Neural progenitor cell (in vitro differentiated cells): ENCODE measurements at regions not wholly inside any gene's neighbourhood (a gene's known extent, or its start where the extent isn't known, plus 50 kb on each side); places are given as distances from the start of the nearest gene placed in this dataset.

Experiments
- DNase-seq: peaks from one replicate; pipeline ENCODE4 v3.0.0-alpha.2; 2016; ENCODE audit warnings: low spot score
- H2AFZ ChIP-seq: fragments of 200-600 bp; sonication (generic); replicated peaks from 2 replicates; pipeline ENCODE4 v1.6.1; 2016; ENCODE audit warnings: antibody characterized with exemption
- H3F3A ChIP-seq: fragments of 200-600 bp; sonication (generic); 2 replicates; pipeline ENCODE4 v1.6.1; 2016; ENCODE audit warnings: antibody characterized with exemption, low read depth
- H3K27ac ChIP-seq: fragments of 200-600 bp; sonication (generic); 2 replicates; pipeline ENCODE4 v1.5.1; 2016; ENCODE audit warnings: mild to moderate bottlenecking
- H3K27me3 ChIP-seq: fragments of 200-600 bp; sonication (generic); 2 replicates; pipeline ENCODE4 v1.6.1; 2016; ENCODE audit warnings: mild to moderate bottlenecking, moderate library complexity
- H3K36me3 ChIP-seq: fragments of 200-600 bp; sonication (generic); 2 replicates; pipeline ENCODE4 v1.5.1; 2016
- H3K4me1 ChIP-seq: fragments of 200-600 bp; sonication (generic); 2 replicates; pipeline ENCODE4 v1.6.1; 2016; ENCODE audit warnings: mixed run types
- H3K4me2 ChIP-seq: fragments of 200-600 bp; sonication (generic); 2 replicates; pipeline ENCODE4 v1.6.1; 2016
- H3K4me3 ChIP-seq: fragments of 200-600 bp; sonication (generic); 2 replicates; pipeline ENCODE4 v1.5.1; 2016
- H3K79me2 ChIP-seq: fragments of 200-600 bp; sonication (generic); 2 replicates; pipeline ENCODE4 v1.6.1; 2016; ENCODE audit warnings: low read depth
- H3K9ac ChIP-seq: fragments of 200-600 bp; sonication (generic); 2 replicates; pipeline ENCODE4 v1.6.1; 2016
- H3K9me3 ChIP-seq: fragments of 200-600 bp; sonication (generic); 2 replicates; pipeline ENCODE4 v1.5.1; 2016; ENCODE audit warnings: low read depth
- H4K20me1 ChIP-seq: fragments of 200-600 bp; sonication (generic); 2 replicates; pipeline ENCODE4 v1.6.1; 2016; ENCODE audit warnings: low read depth
- H3K27ac Mint-ChIP-seq: 3 replicates; pipeline ENCODE4 v1.8.0; 2021; ENCODE audit warnings: mixed read lengths
- H3K27me3 Mint-ChIP-seq: 2 replicates; pipeline ENCODE4 v1.8.0; 2022; ENCODE audit warnings: low read depth, mild to moderate bottlenecking, inconsistent platforms, moderate library complexity, mixed read lengths; ENCODE audit not compliant: insufficient read depth
- H3K36me3 Mint-ChIP-seq: 3 replicates; pipeline ENCODE4 v1.8.0; 2021; ENCODE audit warnings: mixed read lengths
- H3K4me1 Mint-ChIP-seq: 3 replicates; pipeline ENCODE4 v1.8.0; 2021; ENCODE audit warnings: mixed read lengths
- H3K4me3 Mint-ChIP-seq: 3 replicates; pipeline ENCODE4 v1.8.0; 2021; ENCODE audit warnings: mild to moderate bottlenecking, moderate library complexity, mixed read lengths
- H3K9me3 Mint-ChIP-seq: 3 replicates; pipeline ENCODE4 v1.8.0; 2020; ENCODE audit warnings: mixed read lengths
- CTCF ChIP-seq: fragments of 200-600 bp; sonication (generic); IDR thresholded peaks from 2 replicates; pipeline ENCODE4 v1.5.1; 2017; ENCODE audit warnings: antibody characterized with exemption, mild to moderate bottlenecking
- EZH2 ChIP-seq: fragments of 200-600 bp; sonication (generic); IDR thresholded peaks from 2 replicates; pipeline ENCODE4 v1.6.1; 2017; ENCODE audit warnings: antibody characterized with exemption, mild to moderate bottlenecking, moderate library complexity
- EZH2phosphoT487 ChIP-seq: fragments of 200-600 bp; sonication (generic); IDR thresholded peaks from 2 replicates; pipeline ENCODE4 v1.6.1; 2017; ENCODE audit warnings: antibody characterized with exemption

DNA sequence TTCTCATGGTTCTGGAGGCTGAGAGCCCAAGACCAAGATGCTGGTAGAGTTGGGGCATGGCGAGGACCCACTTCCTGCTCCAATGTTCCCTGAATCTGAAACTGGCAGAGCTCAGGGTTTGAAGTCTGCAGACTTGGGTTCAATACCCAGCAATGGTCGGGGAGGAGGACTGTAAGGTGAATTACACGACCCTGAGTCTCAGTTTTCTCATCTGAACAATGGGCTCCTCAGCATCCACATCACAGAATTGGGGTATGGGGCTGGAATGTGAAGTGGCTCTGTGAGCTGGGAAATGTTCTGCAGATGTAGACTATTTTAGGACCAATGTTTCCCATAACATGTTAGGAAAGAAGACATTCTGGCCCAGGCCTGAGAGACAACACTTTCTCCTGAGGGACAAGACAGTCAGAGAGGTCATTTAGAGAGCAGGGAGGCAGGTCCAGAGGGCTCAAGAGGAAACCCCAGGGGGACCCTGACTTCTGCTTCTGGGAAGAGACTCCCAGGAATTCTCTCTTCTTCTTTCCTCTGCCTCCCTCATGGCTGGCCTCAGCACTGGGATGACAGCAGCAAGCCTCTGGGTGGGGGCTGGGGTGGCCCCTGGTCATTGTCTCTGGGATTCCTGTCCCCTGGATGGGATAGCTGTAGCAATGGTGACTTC lies 141.3 kb upstream of the PMEPA1 start:
- Histone ChIP-seq H3K27ac (no peak overlapping the region), H2AFZ (no peak overlapping the region), H3K79me2 (no peaks in the 10 kb centered on the region), H3K4me3 (no peak overlapping the region), H3K9me3 (no peaks in the 10 kb centered on the region), H3K4me1 (peaks cover 6% of the 10 kb centered on the region), H3F3A (peaks cover 3% of the 10 kb centered on the region), H3K4me2 (no peak overlapping the region), H4K20me1 (no peaks in the 10 kb centered on the region), H3K27me3 (no peaks in the 10 kb centered on the region), H3K36me3 (no peaks in the 10 kb centered on the region), H3K9ac (no peak overlapping the region)
- Mint-ChIP-seq H3K4me3 (no peak overlapping the region), H3K27me3 (peaks cover 6% of the 10 kb centered on the region), H3K9me3 (no peaks in the 10 kb centered on the region), H3K27ac (no peak overlapping the region), H3K36me3 (no peaks in the 10 kb centered on the region), H3K4me1 (peaks cover 8% of the 10 kb centered on the region)
- no peak for DNase-seq
- no peak for TF ChIP-seq EZH2

DNA sequence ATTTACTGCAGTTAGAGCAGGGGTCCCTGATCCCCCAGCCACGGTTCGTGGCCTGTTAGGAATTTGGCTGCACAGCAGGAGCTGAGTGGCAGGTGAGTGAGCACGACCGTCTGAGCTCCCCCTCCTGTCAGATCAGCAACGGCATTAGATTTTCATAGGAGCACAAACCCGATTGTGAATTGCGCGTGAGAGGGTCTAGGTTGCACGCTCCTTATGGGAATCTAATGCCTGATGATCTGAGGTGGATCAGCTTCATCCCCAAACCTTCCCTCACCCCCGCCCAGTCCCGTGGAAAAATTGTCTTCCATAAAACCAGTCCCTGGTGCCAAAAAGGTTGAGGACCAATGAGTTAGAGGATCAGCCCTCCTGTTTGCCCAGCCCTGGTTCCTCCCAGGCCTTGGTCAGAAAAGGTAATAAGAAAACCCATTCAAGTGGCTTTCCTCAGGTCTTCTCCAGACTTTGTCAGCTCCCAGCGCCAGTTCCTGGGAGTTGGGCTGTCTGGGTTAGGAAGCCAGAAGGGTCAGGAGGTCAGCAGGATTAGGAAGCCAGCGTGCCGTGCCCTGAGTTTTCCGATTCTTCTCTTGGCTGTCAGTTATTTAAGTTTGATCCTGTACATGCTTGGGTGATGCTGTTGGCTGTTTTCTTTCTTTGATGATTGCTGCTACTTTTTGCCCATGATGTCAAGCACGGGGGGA lies 139.9 kb upstream of the PMEPA1 start:
- peaks cover 3% of the 10 kb centered on the region for H3F3A ChIP-seq
- no peaks in the 10 kb centered on the region for H3K27me3 ChIP-seq
- no peaks in the 10 kb centered on the region for H3K36me3 Mint-ChIP-seq
- no peaks in the 10 kb centered on the region for H3K9me3 ChIP-seq
- H3K36me3 ChIP-seq = no peaks in the 10 kb centered on the region
- DNase-seq = peak; percentile 59
- H3K4me3 Mint-ChIP-seq = no peak overlapping the region
- H3K27ac ChIP-seq = no peak overlapping the region
- H3K9me3 Mint-ChIP-seq = no peaks in the 10 kb centered on the region
- peaks cover 8% of the 10 kb centered on the region for H3K4me1 Mint-ChIP-seq
- H3K27me3 Mint-ChIP-seq = peaks cover 9% of the 10 kb centered on the region
- no peak overlapping the region for H3K4me3 ChIP-seq
- TF ChIP-seq EZH2 (no peak), EZH2phosphoT487 (no peak), CTCF (no peak)
- H3K9ac ChIP-seq = no peak overlapping the region
- H2AFZ ChIP-seq = no peak overlapping the region
- no peaks in the 10 kb centered on the region for H4K20me1 ChIP-seq
- no peak overlapping the region for H3K27ac Mint-ChIP-seq
- H3K4me2 ChIP-seq = peak overlapping the region; percentile 38
- peaks cover 6% of the 10 kb centered on the region for H3K4me1 ChIP-seq
- no peaks in the 10 kb centered on the region for H3K79me2 ChIP-seq

DNA sequence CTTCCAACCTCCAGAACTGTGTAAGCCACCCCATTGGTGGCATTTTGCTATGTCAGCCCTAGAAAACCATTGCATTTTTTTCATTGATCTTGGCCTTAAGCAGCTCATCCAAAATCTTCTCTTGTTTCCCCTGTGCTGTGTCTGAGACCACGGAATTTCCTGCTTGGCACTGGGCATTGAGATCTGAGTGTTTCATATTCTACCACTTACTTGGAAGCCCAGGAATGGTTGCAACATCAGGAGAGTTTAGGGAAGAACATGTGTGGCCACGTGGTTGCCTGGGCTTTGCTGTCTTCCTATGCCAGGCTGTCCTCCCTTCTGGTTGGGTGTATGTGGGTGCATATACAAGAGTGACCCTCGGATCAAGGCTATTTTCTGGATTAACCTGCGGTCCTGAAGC lies 139.3 kb upstream of the PMEPA1 start:
- peaks cover 9% of the 10 kb centered on the region for H3K27me3 Mint-ChIP-seq
- DNase-seq = no peak

More for the DNA sequence above, 139.3 kb upstream of the PMEPA1 start:
- Histone ChIP-seq H4K20me1 (no peaks in the 10 kb centered on the region), H3K27me3 (no peaks in the 10 kb centered on the region), H3K4me1 (peaks cover 6% of the 10 kb centered on the region), H3K4me3 (no peak overlapping the region), H3K27ac (no peak overlapping the region), H3K9ac (no peak overlapping the region), H2AFZ (no peak overlapping the region), H3K79me2 (no peaks in the 10 kb centered on the region), H3F3A (peaks cover 3% of the 10 kb centered on the region), H3K36me3 (no peaks in the 10 kb centered on the region), H3K4me2 (no peak overlapping the region), H3K9me3 (no peaks in the 10 kb centered on the region)
- H3K27ac Mint-ChIP-seq = no peak overlapping the region
- H3K4me1 Mint-ChIP-seq = peaks cover 8% of the 10 kb centered on the region
- H3K4me3 Mint-ChIP-seq = no peak overlapping the region
- no peaks in the 10 kb centered on the region for H3K9me3 Mint-ChIP-seq
- no peaks in the 10 kb centered on the region for H3K36me3 Mint-ChIP-seq
- TF ChIP-seq CTCF (no peak), EZH2phosphoT487 (no peak), EZH2 (no peak)
